H9 (cell line): ENCODE measurements at regions not wholly inside any gene's neighbourhood (a gene's known extent, or its start where the extent isn't known, plus 50 kb on each side); places are given as distances from the start of the nearest gene placed in this dataset.

Experiments
- DNase-seq: peaks from one replicate; pipeline ENCODE4 v3.0.0-alpha.2; 2017
- H2AFZ ChIP-seq: one replicate; pipeline ENCODE4 v1.6.1; 2013; ENCODE audit warnings: mild to moderate bottlenecking, low read length, control low read depth, moderate library complexity
- H2AK5ac ChIP-seq: 2 replicates; pipeline ENCODE4 v1.6.1; 2013; ENCODE audit warnings: low read length, control low read depth, mixed read lengths; ENCODE audit not compliant: insufficient read length
- H2BK120ac ChIP-seq: one replicate; pipeline ENCODE4 v1.6.1; 2013; ENCODE audit warnings: low read depth, mild to moderate bottlenecking, low read length, control low read depth, inconsistent platforms; ENCODE audit not compliant: poor library complexity, severe bottlenecking
- H2BK12ac ChIP-seq: 2 replicates; pipeline ENCODE4 v1.6.1; 2013; ENCODE audit warnings: low read length, control low read depth, mixed read lengths, low read depth; ENCODE audit not compliant: insufficient read length
- H2BK15ac ChIP-seq: 2 replicates; pipeline ENCODE4 v1.6.1; 2013; ENCODE audit warnings: low read depth, low read length, control low read depth
- H2BK20ac ChIP-seq: one replicate; pipeline ENCODE4 v1.6.1; 2013; ENCODE audit warnings: low read depth, mild to moderate bottlenecking, low read length, control low read depth, inconsistent platforms; ENCODE audit not compliant: poor library complexity, severe bottlenecking
- H2BK5ac ChIP-seq: 2 replicates; pipeline ENCODE4 v1.6.1; 2013; ENCODE audit warnings: low read length, control low read depth, mixed read lengths; ENCODE audit not compliant: insufficient read length
- H3K14ac ChIP-seq: 2 replicates; pipeline ENCODE4 v1.6.1; 2013; ENCODE audit warnings: low read length, control low read depth; ENCODE audit not compliant: insufficient read depth
- H3K18ac ChIP-seq: 2 replicates; pipeline ENCODE4 v1.6.1; 2013; ENCODE audit warnings: low read depth, mild to moderate bottlenecking, mixed read lengths, low read length, control low read depth; ENCODE audit not compliant: insufficient read length
- H3K23ac ChIP-seq: 2 replicates; pipeline ENCODE4 v1.6.1; 2013; ENCODE audit warnings: low read length, control low read depth, mixed read lengths, low read depth; ENCODE audit not compliant: insufficient read length
- H3K23me2 ChIP-seq: 2 replicates; pipeline ENCODE4 v1.6.1; 2013; ENCODE audit warnings: low read depth, mild to moderate bottlenecking, mixed read lengths, low read length, control low read depth; ENCODE audit not compliant: insufficient read length, poor library complexity, severe bottlenecking
- H3K27ac ChIP-seq: 2 replicates; pipeline ENCODE4 v1.5.1; 2013; ENCODE audit warnings: low read length, control low read depth, mixed read lengths, low read depth; ENCODE audit not compliant: insufficient read length
- H3K27me3 ChIP-seq: 2 replicates; pipeline ENCODE4 v1.6.1; 2013; ENCODE audit warnings: low read length, control low read depth, inconsistent platforms; ENCODE audit not compliant: insufficient read depth
- H3K4ac ChIP-seq: 2 replicates; pipeline ENCODE4 v1.6.1; 2013; ENCODE audit warnings: low read depth, mild to moderate bottlenecking, control low read depth, inconsistent platforms, low read length, moderate library complexity
- H3K4me1 ChIP-seq: 2 replicates; pipeline ENCODE4 v1.6.1; 2013; ENCODE audit warnings: low read length, control low read depth, inconsistent platforms; ENCODE audit not compliant: insufficient read depth
- H3K4me2 ChIP-seq: 2 replicates; pipeline ENCODE4 v1.6.1; 2013; ENCODE audit warnings: low read length, control low read depth, mixed read lengths; ENCODE audit not compliant: insufficient read length, insufficient read depth
- H3K56ac ChIP-seq: 2 replicates; pipeline ENCODE4 v1.6.1; 2013; ENCODE audit warnings: low read depth, mild to moderate bottlenecking, mixed read lengths, low read length, control low read depth; ENCODE audit not compliant: insufficient read length
- H3K79me1 ChIP-seq: 2 replicates; pipeline ENCODE4 v1.6.1; 2013; ENCODE audit warnings: low read depth, mild to moderate bottlenecking, moderate library complexity, low read length, control low read depth, inconsistent platforms; ENCODE audit not compliant: insufficient read depth, poor library complexity, severe bottlenecking
- H3K79me2 ChIP-seq: 2 replicates; pipeline ENCODE4 v1.6.1; 2013; ENCODE audit warnings: low read length, control low read depth, inconsistent platforms; ENCODE audit not compliant: insufficient read depth
- H3K9ac ChIP-seq: 2 replicates; pipeline ENCODE4 v1.6.1; 2013; ENCODE audit warnings: low read length, control low read depth, mixed read lengths; ENCODE audit not compliant: insufficient read length; ENCODE audit errors: extremely low read depth
- H3K9me3 ChIP-seq: one replicate; pipeline ENCODE4 v1.6.1; 2013; ENCODE audit warnings: low read depth, low read length, inconsistent platforms; ENCODE audit not compliant: control insufficient read depth
- H3T11ph ChIP-seq: one replicate; pipeline ENCODE4 v1.6.1; 2013; ENCODE audit warnings: mild to moderate bottlenecking, low read length, control low read depth, inconsistent platforms
- H4K20me1 ChIP-seq: one replicate; pipeline ENCODE4 v1.6.1; 2013; ENCODE audit not compliant: control insufficient read depth, insufficient read length, insufficient read depth
- H4K5ac ChIP-seq: 2 replicates; pipeline ENCODE4 v1.6.1; 2013; ENCODE audit warnings: low read depth, mild to moderate bottlenecking, mixed read lengths, low read length, control low read depth; ENCODE audit not compliant: insufficient read length
- H4K8ac ChIP-seq: replicated peaks from 2 replicates; pipeline ENCODE4 v1.6.1; 2013; ENCODE audit warnings: low read length, control low read depth, mixed read lengths, low read depth; ENCODE audit not compliant: insufficient read length
- H4K91ac ChIP-seq: 2 replicates; pipeline ENCODE4 v1.6.1; 2013; ENCODE audit warnings: low read depth, mild to moderate bottlenecking, moderate library complexity, mixed read lengths, low read length, control low read depth; ENCODE audit not compliant: insufficient read length
- H3K27ac Mint-ChIP-seq, 3 experiments: 2 replicates in 2 of 3; 3 replicates in 1 of 3; pipeline ENCODE4 v1.8.0; 2020 to 2021; ENCODE audit warnings: mixed read lengths in 3 of 3, mild to moderate bottlenecking in 1 of 3, moderate library complexity in 1 of 3
- H3K27me3 Mint-ChIP-seq: 2 replicates; pipeline ENCODE4 v1.8.0; 2021; ENCODE audit warnings: low read depth, mild to moderate bottlenecking, moderate library complexity, mixed read lengths
- H3K36me3 Mint-ChIP-seq, 3 experiments: 2 replicates in 2 of 3; 3 replicates in 1 of 3; pipeline ENCODE4 v1.8.0; 2020 to 2021; ENCODE audit warnings: low read depth in 3 of 3, mixed read lengths in 3 of 3; ENCODE audit not compliant: insufficient read depth in 1 of 3
- H3K4me1 Mint-ChIP-seq, 2 experiments: 2 replicates each; pipeline ENCODE4 v1.8.0; 2020; ENCODE audit warnings: mixed read lengths in 2 of 2
- H3K4me3 Mint-ChIP-seq, 2 experiments: 2 replicates in 1 of 2; 3 replicates in 1 of 2; pipeline ENCODE4 v1.8.0; 2020 to 2021; ENCODE audit warnings: mild to moderate bottlenecking in 2 of 2, mixed read lengths in 2 of 2, moderate library complexity in 1 of 2
- H3K9me3 Mint-ChIP-seq, 2 experiments: 2 replicates in 1 of 2; 3 replicates in 1 of 2; pipeline ENCODE4 v1.8.0; 2020; ENCODE audit warnings: mild to moderate bottlenecking in 2 of 2, mixed read lengths in 2 of 2, moderate library complexity in 1 of 2
- CTCF ChIP-seq: fragments of 200-600 bp; sonication (generic); conservative IDR thresholded peaks from 3 replicates; pipeline ENCODE4 v1.8.0; 2021; ENCODE audit warnings: antibody characterized with exemption, mild to moderate bottlenecking
- WGBS: extraction: QIAGEN DNeasy Blood & Tissue Kit; methylation state at CpG from one replicate; pipeline ENCODE4 v1.1.7; 2013; ENCODE audit warnings: missing lambda C conversion rate, low lambda C conversion rate, mixed read lengths; ENCODE audit not compliant: insufficient read length; ENCODE audit errors: extremely low coverage; 5-methylcytosine and 5-hydroxymethylcytosine counted together

- Histone ChIP-seq H3K4me1 (no peaks in the 10 kb centered on the region), H2BK15ac (no peak overlapping the region), H3K23ac (no peak overlapping the region), H2AFZ (no peak overlapping the region), H3K9me3 (no peaks in the 10 kb centered on the region), H3K18ac (no peak overlapping the region), H3K56ac (no peak overlapping the region), H3K9ac (no peak overlapping the region), H4K20me1 (no peaks in the 10 kb centered on the region), H4K91ac (no peak overlapping the region), H4K5ac (no peak overlapping the region), H3K27me3 (no peaks in the 10 kb centered on the region), H3T11ph (no peak overlapping the region), H2BK20ac (no peak overlapping the region), H3K79me2 (no peaks in the 10 kb centered on the region), H2BK12ac (no peak overlapping the region), H4K8ac (no peak overlapping the region), H3K27ac (no peak overlapping the region), H2BK5ac (no peak overlapping the region), H3K14ac (no peak overlapping the region), H3K79me1 (no peaks in the 10 kb centered on the region), H2AK5ac (no peak overlapping the region), H2BK120ac (no peak overlapping the region), H3K4ac (no peak overlapping the region), H3K23me2 (no peaks in the 10 kb centered on the region), H3K4me2 (no peak overlapping the region)
- Mint-ChIP-seq H3K9me3 (no peaks in the 10 kb centered on the region), H3K27ac (no peak overlapping the region), H3K27me3 (no peaks in the 10 kb centered on the region), H3K4me3 (no peak overlapping the region), H3K4me1 (peaks cover 6 to 8% of the 10 kb centered on the region in 2 experiments; a peak in 3 of 4 replicates), H3K36me3 (no peaks in the 10 kb centered on the region)
- WGBS: no CpG with 5 or more reads among the region's 3 CpGs
- no peak for TF ChIP-seq CTCF
- no peak for DNase-seq
These were observed 528.6 kb upstream of the CELF2 start for GRCh38 chr10:10489076-10489475.
